ENCODE measurements at regions not wholly inside any gene's neighbourhood (a gene's known extent, or its start where the extent isn't known, plus 50 kb on each side); places are given as distances from the start of the nearest gene placed in this dataset.

DNA sequence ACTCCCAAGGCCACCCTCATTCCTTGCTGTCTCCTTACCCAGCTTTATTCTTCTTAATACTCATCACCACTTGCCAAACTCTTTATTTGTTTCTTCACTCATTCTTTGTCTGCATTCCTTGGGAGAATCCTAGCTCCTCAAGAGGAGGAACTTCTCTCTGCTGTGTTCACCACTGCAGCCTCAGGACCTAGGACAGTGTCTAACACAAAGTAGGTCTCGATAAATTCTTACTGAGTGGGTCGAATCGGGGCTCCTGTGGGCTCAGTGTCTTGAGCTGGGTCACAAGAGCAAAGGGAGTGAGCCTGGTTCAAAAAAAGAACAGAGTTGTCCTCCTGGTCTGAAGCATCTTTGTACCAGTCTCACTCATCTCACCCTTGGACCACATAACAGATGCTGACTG lies 224.1 kb upstream of the TMEM132C start:
- H3K9ac ChIP-seq (ENCODE audit: low read length in 3 of 3): no peak overlapping the region
- TF ChIP-seq, protein P1, sequence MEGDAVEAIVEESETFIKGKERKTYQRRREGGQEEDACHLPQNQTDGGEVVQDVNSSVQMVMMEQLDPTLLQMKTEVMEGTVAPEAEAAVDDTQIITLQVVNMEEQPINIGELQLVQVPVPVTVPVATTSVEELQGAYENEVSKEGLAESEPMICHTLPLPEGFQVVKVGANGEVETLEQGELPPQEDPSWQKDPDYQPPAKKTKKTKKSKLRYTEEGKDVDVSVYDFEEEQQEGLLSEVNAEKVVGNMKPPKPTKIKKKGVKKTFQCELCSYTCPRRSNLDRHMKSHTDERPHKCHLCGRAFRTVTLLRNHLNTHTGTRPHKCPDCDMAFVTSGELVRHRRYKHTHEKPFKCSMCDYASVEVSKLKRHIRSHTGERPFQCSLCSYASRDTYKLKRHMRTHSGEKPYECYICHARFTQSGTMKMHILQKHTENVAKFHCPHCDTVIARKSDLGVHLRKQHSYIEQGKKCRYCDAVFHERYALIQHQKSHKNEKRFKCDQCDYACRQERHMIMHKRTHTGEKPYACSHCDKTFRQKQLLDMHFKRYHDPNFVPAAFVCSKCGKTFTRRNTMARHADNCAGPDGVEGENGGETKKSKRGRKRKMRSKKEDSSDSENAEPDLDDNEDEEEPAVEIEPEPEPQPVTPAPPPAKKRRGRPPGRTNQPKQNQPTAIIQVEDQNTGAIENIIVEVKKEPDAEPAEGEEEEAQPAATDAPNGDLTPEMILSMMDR (IDR thresholded peaks at IDR 0.05; ENCODE audit: borderline replicate concordance, extremely low read depth, insufficient read depth): no peak
- intact Hi-C loops (cut with DNase I): no loop called here
- no peaks in the 10 kb centered on the region for H3K36me3 ChIP-seq (ENCODE audit: control insufficient read depth in 2 of 3, insufficient read depth in 3 of 3, low read length in 3 of 3)
- FAIRE-seq (no peak), DNase-seq (no peak)
- H3K9me3 ChIP-seq (ENCODE audit: control insufficient read depth in 2 of 3, insufficient read depth in 1 of 3, low read length in 3 of 3): no peaks in the 10 kb centered on the region
- H3K4me1 ChIP-seq (ENCODE audit: control insufficient read depth in 2 of 3, insufficient read depth in 2 of 3, low read depth in 1 of 3, low read length in 3 of 3): no peaks in the 10 kb centered on the region
- H3K27ac ChIP-seq (ENCODE audit: low read depth in 2 of 2, low read length in 2 of 2): no peak overlapping the region
- no peak overlapping the region for H3K4me3 ChIP-seq (ENCODE audit: low read length in 3 of 3)
- H3K27me3 ChIP-seq (ENCODE audit: control insufficient read depth, insufficient read depth, low read length): no peaks in the 10 kb centered on the region

DNA sequence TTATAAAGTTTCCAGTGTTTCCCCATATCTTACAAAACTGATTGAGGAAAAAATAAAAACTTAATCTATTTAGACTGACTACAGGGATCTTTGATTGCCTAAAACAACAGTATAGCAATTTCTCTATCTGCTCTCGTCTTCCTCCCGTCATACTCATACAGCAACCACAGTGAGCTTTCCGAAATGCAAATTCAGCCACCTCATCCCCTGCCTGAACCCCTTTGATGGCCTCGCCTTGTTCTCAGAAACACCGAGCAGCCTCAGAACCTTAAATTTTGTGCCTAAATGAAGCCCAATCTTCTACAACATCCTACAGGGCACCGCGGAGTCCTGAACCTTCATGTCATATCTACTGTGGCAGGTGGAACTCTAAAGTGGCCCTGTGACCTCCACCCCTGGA lies 223.7 kb upstream of the TMEM132C start:
- DNase-seq (no peak), FAIRE-seq (no peak)
- no peaks in the 10 kb centered on the region for H3K4me1 ChIP-seq (ENCODE audit: control insufficient read depth in 2 of 3, insufficient read depth in 2 of 3, low read depth in 1 of 3, low read length in 3 of 3)
- H3K4me3 ChIP-seq (ENCODE audit: low read length in 3 of 3): no peak overlapping the region
- no peaks in the 10 kb centered on the region for H3K9me3 ChIP-seq (ENCODE audit: control insufficient read depth in 2 of 3, insufficient read depth in 1 of 3, low read length in 3 of 3)
- H3K9ac ChIP-seq (ENCODE audit: low read length in 3 of 3): no peak overlapping the region
- no peaks in the 10 kb centered on the region for H3K27me3 ChIP-seq (ENCODE audit: control insufficient read depth, insufficient read depth, low read length)
- intact Hi-C loops (cut with DNase I): no loop called here
- H3K36me3 ChIP-seq (ENCODE audit: control insufficient read depth in 2 of 3, insufficient read depth in 3 of 3, low read length in 3 of 3): no peaks in the 10 kb centered on the region
- TF ChIP-seq, protein P1 (IDR thresholded peaks at IDR 0.05; ENCODE audit: borderline replicate concordance, extremely low read depth, insufficient read depth): no peak
- no peak overlapping the region for H3K27ac ChIP-seq (ENCODE audit: low read depth in 2 of 2, low read length in 2 of 2)

DNA sequence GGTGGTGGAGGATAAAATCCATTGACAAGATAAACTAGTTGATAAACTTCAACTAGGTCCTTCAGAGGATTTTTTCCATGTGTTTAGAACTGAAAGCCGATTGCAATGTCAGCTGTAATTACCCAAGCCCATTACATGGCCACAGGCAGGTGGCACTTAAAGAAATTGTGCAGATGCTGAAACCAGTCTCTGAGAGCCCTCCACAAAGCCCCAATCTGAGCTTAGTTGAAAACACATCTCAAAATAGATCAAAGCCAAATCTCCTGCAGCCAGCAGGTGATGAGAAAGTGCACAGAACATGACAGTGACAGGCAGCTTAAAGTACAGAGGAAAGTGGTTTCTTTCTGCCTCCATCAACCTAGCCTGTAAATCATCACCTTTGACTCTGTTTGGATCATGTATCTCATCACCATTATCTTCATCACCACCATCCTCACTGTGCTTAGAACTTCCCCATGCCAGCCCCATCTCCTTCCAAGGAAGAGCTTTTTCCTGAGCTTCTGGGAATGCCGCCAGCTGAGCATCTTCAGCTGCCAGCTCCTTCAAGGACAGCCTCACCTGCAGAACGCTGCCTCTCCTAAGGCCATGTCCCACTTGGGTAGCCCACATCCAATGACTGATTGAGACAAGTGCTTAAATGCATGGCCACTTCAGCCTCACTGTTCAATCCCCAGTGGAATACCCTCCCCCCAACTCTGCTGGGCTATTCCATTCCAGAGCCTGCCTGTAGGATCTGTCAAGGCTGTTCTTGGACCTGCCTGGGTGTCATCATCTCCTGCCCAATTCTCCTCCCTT lies 219.5 kb upstream of the TMEM132C start:
- H3K9me3 ChIP-seq (ENCODE audit: control insufficient read depth in 2 of 3, insufficient read depth in 1 of 3, low read length in 3 of 3): no peaks in the 10 kb centered on the region
- FAIRE-seq (no peak), DNase-seq (no peak)
- H3K36me3 ChIP-seq (ENCODE audit: control insufficient read depth in 2 of 3, insufficient read depth in 3 of 3, low read length in 3 of 3): no peaks in the 10 kb centered on the region
- no peak overlapping the region for H3K27ac ChIP-seq (ENCODE audit: low read depth in 2 of 2, low read length in 2 of 2)
- no peak overlapping the region for H3K4me3 ChIP-seq (ENCODE audit: low read length in 3 of 3)
- TF ChIP-seq, protein P1 (IDR thresholded peaks at IDR 0.05; ENCODE audit: borderline replicate concordance, extremely low read depth, insufficient read depth): no peak
- no peak overlapping the region for H3K9ac ChIP-seq (ENCODE audit: low read length in 3 of 3)
- no peaks in the 10 kb centered on the region for H3K4me1 ChIP-seq (ENCODE audit: control insufficient read depth in 2 of 3, insufficient read depth in 2 of 3, low read depth in 1 of 3, low read length in 3 of 3)
- H3K27me3 ChIP-seq (ENCODE audit: control insufficient read depth, insufficient read depth, low read length): no peaks in the 10 kb centered on the region
- intact Hi-C loops (cut with DNase I): no loop called here
